HEK293 (cell line): ENCODE measurements at regions not wholly inside any gene's neighbourhood (a gene's known extent, or its start where the extent isn't known, plus 50 kb on each side); places are given as distances from the start of the nearest gene placed in this dataset.
"Not testable (repeated sequence)": the region's sequence is repeated elsewhere in the genome, so short reads cannot be mapped to it uniquely, and the experiment has no call there.

Experiments used
- CTCF ChIA-PET: fragments of 350-600 bp; formaldehyde crosslinking; extraction: SDS; loops from one replicate; lab custom pipeline; 2021; ENCODE audit warnings: antibody characterized with exemption; lab: Yijun Ruan, JAX
- POLR2A ChIA-PET: fragments of 300-600 bp; formaldehyde crosslinking; extraction: SDS; loops from one replicate; lab custom pipeline; 2020; ENCODE audit warnings: antibody characterized with exemption, inconsistent platforms; lab: Yijun Ruan, JAX
- H3K27ac ChIP-seq: fragments of 200-500 bp; sonication (Bioruptor generic); 2 replicates; pipeline ENCODE4 v1.5.1; 2014; ENCODE audit warnings: low read depth, low read length, control low read depth, inconsistent platforms; ENCODE audit errors: extremely low read depth
- H3K36me3 ChIP-seq, 2 experiments: fragments of 200-500 bp in 1 of 2; sonication (Bioruptor generic) in 1 of 2; 1 replicate in 1 of 2; 2 replicates in 1 of 2; pipeline ENCODE4 v1.5.1; 2014 to 2017; ENCODE audit warnings: inconsistent platforms in 2 of 2, low read length in 2 of 2; ENCODE audit not compliant: control insufficient read depth in 2 of 2, insufficient read depth in 1 of 2
- H3K4me1 ChIP-seq: fragments of 200-500 bp; sonication (Bioruptor generic); 2 replicates; pipeline ENCODE4 v1.5.1; 2014; ENCODE audit warnings: mild to moderate bottlenecking, low read length, inconsistent platforms; ENCODE audit not compliant: control insufficient read depth, insufficient read depth
- H3K4me3 ChIP-seq: 2 replicates; pipeline ENCODE4 v1.5.1; 2011; ENCODE audit warnings: low read depth, mild to moderate bottlenecking, control low read depth, low read length, moderate library complexity
- H3K9me3 ChIP-seq: fragments of 200-500 bp; sonication (Bioruptor generic); 2 replicates; pipeline ENCODE4 v1.5.1; 2014; ENCODE audit warnings: low read depth, low read length, inconsistent platforms; ENCODE audit not compliant: control insufficient read depth, insufficient read depth
- ATF2 ChIP-seq: fragments of 450-650 bp; formaldehyde crosslinking; IDR thresholded peaks from 2 replicates; pipeline ENCODE4 v1.5.1; 2016; ENCODE audit warnings: missing biosample characterization, missing genetic modification characterization, low read depth
- GLIS1 ChIP-seq: fragments of 450-650 bp; formaldehyde crosslinking; IDR thresholded peaks from 2 replicates; pipeline ENCODE4 v1.5.1; 2016; ENCODE audit warnings: missing biosample characterization, missing genetic modification characterization
- PBX3 ChIP-seq: sonication (generic); formaldehyde crosslinking; IDR thresholded peaks from 2 replicates; pipeline ENCODE4 v1.8.1; 2022; ENCODE audit warnings: mild to moderate bottlenecking, moderate library complexity, missing genetic modification reagents
- ZNF121 ChIP-seq: fragments of 450-650 bp; formaldehyde crosslinking; IDR thresholded peaks from 2 replicates; pipeline ENCODE4 v1.5.1; 2016; ENCODE audit warnings: missing biosample characterization, missing genetic modification characterization
- ZNF362 ChIP-seq: fragments of 450-650 bp; formaldehyde crosslinking; IDR thresholded peaks from 2 replicates; pipeline ENCODE4 v1.5.1; 2016; ENCODE audit warnings: missing biosample characterization, missing genetic modification characterization
- ZNF518A ChIP-seq: fragments of 450-650 bp; formaldehyde crosslinking; conservative IDR thresholded peaks from 2 replicates; pipeline ENCODE4 v1.5.1; 2016; ENCODE audit warnings: low read depth, missing biosample characterization, missing genetic modification characterization
- ZNF626 ChIP-seq: fragments of 450-650 bp; sonication (Bioruptor Pico); formaldehyde crosslinking; IDR thresholded peaks from 2 replicates; pipeline ENCODE4 v1.5.1; 2018; ENCODE audit warnings: missing biosample characterization, missing genetic modification characterization, inconsistent platforms

- not testable (repeated sequence) for H3K4me3 ChIP-seq, H3K36me3 ChIP-seq
- POLR2A ChIA-PET, result interaction anchor here (1.0 kb wide), 1 partner anchor 187 kb away, joined by 4 read pairs; the partner anchor contains the start of genes NKIRAS1 and RPL15
- CTCF ChIA-PET, result interaction anchor here (1.1 kb wide), 1 partner anchor 32 kb away, joined by 3 read pairs; no protein-coding TSS in a partner anchor
- TF ChIP-seq GLIS1 (tag by site-specific recombination), result peak; percentile 60; the same call in 1 of the 2 replicates
- TF ChIP-seq, all 188 proteins: peak for 1; not testable (repeated sequence) for 187
- H3K9me3 ChIP-seq, H3K27ac ChIP-seq, H3K4me1 ChIP-seq: not testable (repeated sequence)
Observed at GRCh38 chr3:23729362-23729761, 76.4 kb upstream of the UBE2E1 start.

GRCh38 chr3:23734481-23734880, 71.3 kb upstream of the UBE2E1 start:
- Histone ChIP-seq H3K9me3 (no peaks in the 10 kb centered on the region), H3K36me3 (no peaks in the 10 kb centered on the region), H3K4me3 (no peak overlapping the region), H3K4me1 (peaks cover 15% of the 10 kb centered on the region)
- ChIA-PET POLR2A (no interaction called here), CTCF (no interaction called here)
- TF ChIP-seq ZNF518A, result no peak
- TF ChIP-seq ZNF626 (tag by site-specific recombination), result no peak
- TF ChIP-seq PBX3, result no peak
- TF ChIP-seq, all 188 proteins: peak for 0
- H3K27ac ChIP-seq, result no peak overlapping the region

- Histone ChIP-seq H3K4me3 (no peak overlapping the region), H3K27ac (peak overlapping the region; percentile 48), H3K9me3 (no peaks in the 10 kb centered on the region), H3K36me3 (no peaks in the 10 kb centered on the region), H3K4me1 (peaks cover 15% of the 10 kb centered on the region)
- TF ChIP-seq ZNF362 (tag by site-specific recombination) (no peak), GLIS1 (tag by site-specific recombination) (no peak), ZNF121 (tag by site-specific recombination) (no peak), ATF2 (no peak)
- POLR2A ChIA-PET, result no interaction called here
- CTCF ChIA-PET, result interaction anchor here (0.6 to 1.2 kb wide), 2 partner anchors 18 to 263 kb away, joined by 4 to 6 read pairs; no protein-coding TSS in a partner anchor
Observed at GRCh38 chr3:23735062-23735461, 70.7 kb upstream of the UBE2E1 start.
